H1 (cell line): ENCODE measurements at regions not wholly inside any gene's neighbourhood (a gene's known extent, or its start where the extent isn't known, plus 50 kb on each side); places are given as distances from the start of the nearest gene placed in this dataset.

Experiments used
- CTCF ChIA-PET: fragments of 300-600 bp; sonication (Branson Sonifier 250); formaldehyde crosslinking; loops from one replicate; lab custom pipeline; 2021; ENCODE audit not compliant: partially characterized antibody; lab: Charles Lee
- POLR2A ChIA-PET: fragments of 300-600 bp; sonication (Branson Sonifier 250); formaldehyde crosslinking; loops from one replicate; lab custom pipeline; 2021; ENCODE audit warnings: inconsistent platforms; ENCODE audit not compliant: partially characterized antibody; lab: Charles Lee
- DNase-seq, 2 experiments: peaks; one replicate each; pipeline versions ENCODE4 v3.0.0 to v3.0.0-alpha.2; 2010 to 2022; ENCODE audit warnings: low spot score in 2 of 2, low read depth in 1 of 2, mixed read lengths in 1 of 2
- FAIRE-seq: peaks from 2 replicates; lab custom pipeline; 2011; peaks lifted over from hg19 to GRCh38; lab: Jason Lieb, UNC
- H2AFZ ChIP-seq: 2 replicates; pipeline ENCODE4 v1.8.1; 2012; ENCODE audit warnings: low read length, inconsistent platforms
- H2AK5ac ChIP-seq: 2 replicates; pipeline ENCODE4 v1.6.1; 2013; ENCODE audit warnings: low read depth, low read length
- H2BK120ac ChIP-seq: replicated peaks from 2 replicates; pipeline ENCODE3; 2013; ENCODE audit warnings: low read depth, low read length, inconsistent platforms
- H2BK12ac ChIP-seq: 2 replicates; pipeline ENCODE4 v1.6.1; 2013; ENCODE audit warnings: low read depth, low read length
- H2BK15ac ChIP-seq: 2 replicates; pipeline ENCODE4 v1.6.1; 2013; ENCODE audit warnings: low read length
- H2BK20ac ChIP-seq: 2 replicates; pipeline ENCODE4 v1.6.1; 2013; ENCODE audit warnings: low read length
- H2BK5ac ChIP-seq: 2 replicates; pipeline ENCODE4 v1.6.1; 2013; ENCODE audit warnings: low read depth, low read length
- H3K14ac ChIP-seq: 2 replicates; pipeline ENCODE4 v1.6.1; 2013; ENCODE audit warnings: inconsistent platforms; ENCODE audit not compliant: insufficient read length
- H3K18ac ChIP-seq: 2 replicates; pipeline ENCODE4 v1.6.1; 2013; ENCODE audit warnings: low read length; ENCODE audit errors: extremely low read depth
- H3K23ac ChIP-seq: 2 replicates; pipeline ENCODE4 v1.6.1; 2013; ENCODE audit warnings: inconsistent platforms; ENCODE audit not compliant: insufficient read length
- H3K23me2 ChIP-seq: 2 replicates; pipeline ENCODE4 v1.6.1; 2013; ENCODE audit warnings: low read depth, low read length
- H3K27ac ChIP-seq: 2 replicates; pipeline ENCODE4 v1.6.1; 2011; ENCODE audit warnings: low read depth, low read length, inconsistent platforms
- H3K27me3 ChIP-seq, 4 experiments: replicated peaks in 1 of 4; 1 replicate in 1 of 4; 2 replicates in 3 of 4; pipeline versions ENCODE4 v1.6.1 to v1.8.1; 2011 to 2013; ENCODE audit warnings: low read length in 3 of 4, mild to moderate bottlenecking in 3 of 4, inconsistent platforms in 2 of 4, mixed read lengths in 2 of 4, moderate library complexity in 1 of 4; ENCODE audit not compliant: control insufficient read depth in 3 of 4, insufficient read depth in 3 of 4; ENCODE audit errors: extremely low read depth in 1 of 4
- H3K36me3 ChIP-seq, 4 experiments: 2 replicates each; pipeline versions ENCODE4 v1.6.1 to v1.8.1; 2011 to 2013; ENCODE audit warnings: mild to moderate bottlenecking in 4 of 4, low read length in 3 of 4, moderate library complexity in 2 of 4, control low read depth in 1 of 4, inconsistent platforms in 1 of 4; ENCODE audit not compliant: insufficient read depth in 4 of 4, control insufficient read depth in 2 of 4
- H3K4ac ChIP-seq: replicated peaks from 2 replicates; pipeline ENCODE3; 2013; ENCODE audit warnings: low read length, low read depth, mixed read lengths, inconsistent platforms; ENCODE audit not compliant: insufficient read length
- H3K4me1 ChIP-seq, 4 experiments: replicated peaks in 1 of 4; 1 replicate in 1 of 4; 2 replicates in 3 of 4; pipeline versions ENCODE4 v1.6.1 to v1.8.1; 2011 to 2013; ENCODE audit warnings: low read length in 3 of 4, inconsistent platforms in 2 of 4, mixed read lengths in 1 of 4; ENCODE audit not compliant: insufficient read depth in 4 of 4, control insufficient read depth in 3 of 4
- H3K4me2 ChIP-seq, 2 experiments: 2 replicates each; pipeline versions ENCODE4 v1.6.1 to v1.8.1; 2011 to 2013; ENCODE audit warnings: low read depth in 2 of 2, low read length in 2 of 2, control low read depth in 1 of 2, inconsistent platforms in 1 of 2, mild to moderate bottlenecking in 1 of 2; ENCODE audit not compliant: insufficient read depth in 1 of 2
- H3K4me3 ChIP-seq, 4 experiments: fragments of 200-600, 300-600 bp in 1 of 4; sonication (generic), shearing (Covaris generic), sonication (Bioruptor Twin) in 1 of 4; 2 replicates each; pipeline versions ENCODE4 v1.5.1 to v1.8.1; 2011 to 2016; ENCODE audit warnings: low read length in 4 of 4, low read depth in 3 of 4, control low read depth in 2 of 4, inconsistent platforms in 2 of 4, mild to moderate bottlenecking in 2 of 4, mixed read lengths in 1 of 4, moderate library complexity in 1 of 4; ENCODE audit not compliant: insufficient read depth in 2 of 4; ENCODE audit errors: extremely low read depth in 1 of 4
- H3K56ac ChIP-seq: replicated peaks from 2 replicates; pipeline ENCODE3; 2013; ENCODE audit warnings: low read depth, mild to moderate bottlenecking, mixed read lengths, low read length, inconsistent platforms; ENCODE audit not compliant: insufficient read length
- H3K79me1 ChIP-seq: 2 replicates; pipeline ENCODE4 v1.6.1; 2013; ENCODE audit warnings: low read depth, low read length, control low read depth
- H3K79me2 ChIP-seq, 2 experiments: 2 replicates each; pipeline versions ENCODE4 v1.6.1 to v1.8.1; 2012 to 2013; ENCODE audit warnings: low read length in 2 of 2, mild to moderate bottlenecking in 2 of 2, inconsistent platforms in 1 of 2; ENCODE audit not compliant: insufficient read depth in 2 of 2, control insufficient read depth in 1 of 2
- H3K9ac ChIP-seq, 4 experiments: replicated peaks in 1 of 4; 1 replicate in 1 of 4; 2 replicates in 3 of 4; pipeline versions ENCODE4 v1.6.1 to v1.8.1; 2011 to 2013; ENCODE audit warnings: low read depth in 3 of 4, low read length in 3 of 4, control low read depth in 2 of 4, mild to moderate bottlenecking in 2 of 4, moderate library complexity in 2 of 4, inconsistent platforms in 1 of 4; ENCODE audit errors: extremely low read depth in 1 of 4
- H3K9me3 ChIP-seq, 2 experiments: 2 replicates each; pipeline versions ENCODE4 v1.6.1 to v1.8.1; 2012 to 2013; ENCODE audit warnings: mild to moderate bottlenecking in 2 of 2, moderate library complexity in 2 of 2, control low read depth in 1 of 2, inconsistent platforms in 1 of 2, low read depth in 1 of 2, low read length in 1 of 2, mixed read lengths in 1 of 2; ENCODE audit not compliant: insufficient read depth in 2 of 2
- H4K20me1 ChIP-seq, 2 experiments: replicated peaks in 1 of 2; 2 replicates each; pipeline versions ENCODE3 to v1.8.1; 2011 to 2013; ENCODE audit warnings: inconsistent platforms in 2 of 2, low read length in 2 of 2, mild to moderate bottlenecking in 1 of 2; ENCODE audit not compliant: insufficient read depth in 2 of 2, control insufficient read depth in 1 of 2
- H4K5ac ChIP-seq: 2 replicates; pipeline ENCODE4 v1.6.1; 2013; ENCODE audit warnings: low read length, low read depth, mixed read lengths, inconsistent platforms; ENCODE audit not compliant: insufficient read length
- H4K8ac ChIP-seq: 2 replicates; pipeline ENCODE4 v1.8.0; 2013; ENCODE audit warnings: mild to moderate bottlenecking, moderate library complexity, low read length, inconsistent platforms; ENCODE audit not compliant: insufficient read depth; ENCODE audit errors: extremely low read depth
- H4K91ac ChIP-seq: replicated peaks from 2 replicates; pipeline ENCODE3; 2013; ENCODE audit warnings: low read length, mixed read lengths, inconsistent platforms; ENCODE audit not compliant: insufficient read length
- BRCA1 ChIP-seq: IDR thresholded peaks from 2 replicates; pipeline ENCODE4 v1.6.1; 2012; ENCODE audit warnings: low read depth, low read length, improper control_type of control experiment
- CREB1 ChIP-seq: IDR thresholded peaks from 2 replicates; pipeline ENCODE4 v1.6.1; 2012; ENCODE audit warnings: inconsistent platforms
- CTCF ChIP-seq, 3 experiments: IDR thresholded peaks; 1 replicate in 2 of 3; 2 replicates in 1 of 3; pipeline versions ENCODE4 v1.5.1 to v1.6.1; 2011; ENCODE audit warnings: low read length in 3 of 3, mild to moderate bottlenecking in 3 of 3, inconsistent platforms in 2 of 3, low read depth in 1 of 3, moderate library complexity in 1 of 3; ENCODE audit not compliant: insufficient read depth in 1 of 3; ENCODE audit errors: control extremely low read depth in 1 of 3
- GTF2F1 ChIP-seq: IDR thresholded peaks from 2 replicates; pipeline ENCODE4 v1.6.1; 2012; ENCODE audit warnings: low read depth, low read length, improper control_type of control experiment, borderline replicate concordance
- KDM4A ChIP-seq: IDR thresholded peaks from one replicate; pipeline ENCODE4 v1.7.1; 2012; ENCODE audit warnings: low read depth, mild to moderate bottlenecking, moderate library complexity, low read length, inconsistent platforms; ENCODE audit not compliant: severe bottlenecking
- KDM5A ChIP-seq: fragments of 200-600 bp; IDR thresholded peaks from 2 replicates; pipeline ENCODE4 v1.7.1; 2012; ENCODE audit warnings: mild to moderate bottlenecking, low read length, inconsistent platforms, mixed read lengths
- NANOG ChIP-seq: IDR thresholded peaks from 2 replicates; pipeline ENCODE4 v1.6.1; 2011; ENCODE audit warnings: low read length, low read depth, mild to moderate bottlenecking, inconsistent platforms; ENCODE audit not compliant: insufficient read depth, poor library complexity, severe bottlenecking
- NRF1 ChIP-seq: IDR thresholded peaks from 2 replicates; pipeline ENCODE4 v1.6.1; 2011; ENCODE audit warnings: mild to moderate bottlenecking, low read depth, low read length, improper control_type of control experiment
- RBBP5 ChIP-seq: IDR thresholded peaks from 2 replicates; pipeline ENCODE4 v1.7.1; 2012; ENCODE audit warnings: low read depth, mild to moderate bottlenecking, inconsistent platforms, low read length, moderate library complexity, borderline replicate concordance
- SAP30 ChIP-seq: fragments of 300-600 bp; sonication (generic); IDR thresholded peaks from 2 replicates; pipeline ENCODE4 v1.7.1; 2012; ENCODE audit warnings: low read length, moderate library complexity, mild to moderate bottlenecking, inconsistent platforms; ENCODE audit not compliant: insufficient read depth, insufficient replicate concordance
- SRF ChIP-seq: IDR thresholded peaks from 2 replicates; pipeline ENCODE4 v1.6.1; 2011; ENCODE audit warnings: mild to moderate bottlenecking, low read depth, low read length, moderate library complexity
- WGBS, 2 experiments: shearing (Covaris generic) in 1 of 2; methylation state at CpG; one replicate each; pipeline versions ENCODE4 v1.1.6 to v1.1.7; 2013 to 2015; ENCODE audit warnings: low lambda C conversion rate in 2 of 2, mixed read lengths in 2 of 2, inconsistent platforms in 1 of 2, low coverage in 1 of 2, missing lambda C conversion rate in 1 of 2; ENCODE audit not compliant: insufficient replicate concordance in 2 of 2, insufficient coverage in 1 of 2, insufficient read length in 1 of 2; ENCODE audit errors: extremely low coverage in 1 of 2, missing lambda C conversion rate in 1 of 2; 5-methylcytosine and 5-hydroxymethylcytosine counted together

- Histone ChIP-seq H3K18ac (no peak overlapping the region; the same call in 1 of the 2 replicates), H3K9ac (no peak overlapping the region), H3K27ac (no peak overlapping the region), H3K4me1 (peaks cover 0 to 13% (median 2%) of the 10 kb centered on the region in 4 experiments; a peak in 3 of 7 replicates), H2AK5ac (no peak overlapping the region; the same call in 1 of the 2 replicates), H3K23ac (no peak overlapping the region), H3K56ac (no peak overlapping the region), H3K23me2 (no peaks in the 10 kb centered on the region), H3K79me1 (no peaks in the 10 kb centered on the region), H2BK15ac (no peak overlapping the region), H4K5ac (no peak overlapping the region), H3K27me3 (no peaks in the 10 kb centered on the region), H2BK5ac (no peak overlapping the region), H3K9me3 (no peaks in the 10 kb centered on the region), H3K4me2 (no peak overlapping the region), H4K20me1 (no peaks in the 10 kb centered on the region), H4K8ac (no peak overlapping the region), H3K4ac (no peak overlapping the region), H2AFZ (no peak overlapping the region), H2BK120ac (no peak overlapping the region), H3K36me3 (no peaks in the 10 kb centered on the region; a peak in 1 of 8 replicates), H3K79me2 (no peaks in the 10 kb centered on the region), H2BK12ac (no peak overlapping the region), H4K91ac (no peak overlapping the region), H3K14ac (peak overlapping the region; percentile 81), H3K4me3 (no peak overlapping the region), H2BK20ac (no peak overlapping the region)
- DNase-seq (no peak), FAIRE-seq (no peak)
- WGBS, 2 experiments, result 92% methylated on average over 9 of the region's 9 CpGs; no CpG with 5 or more reads in 1 of the 2 experiments
- ChIA-PET POLR2A (no interaction called here), CTCF (interaction anchor here (1.2 kb wide), 1 partner anchor 658 kb away, joined by 4 read pairs; no protein-coding TSS in a partner anchor)
- TF ChIP-seq CTCF (IDR thresholded peaks at IDR 0.05; ENCODE audit: control extremely low read depth in 1 of 3, insufficient read depth in 1 of 3, low read depth in 1 of 3, low read length in 3 of 3) (no peak), NANOG (no peak), SRF (no peak), KDM5A (no peak), RBBP5 (no peak), SAP30 (no peak), CREB1 (no peak), GTF2F1 (no peak), KDM4A (no peak), NRF1 (no peak), BRCA1 (no peak)
Observed at GRCh38 chr5:144581044-144581443, 410.4 kb downstream of the KCTD16 start.
